Osteoblast (primary cell): ENCODE measurements at regions not wholly inside any gene's neighbourhood (a gene's known extent, or its start where the extent isn't known, plus 50 kb on each side); places are given as distances from the start of the nearest gene placed in this dataset.
A peak's percentile ranks its signal among the peaks of the same experiment; 100 is the strongest.

Source experiments
- DNase-seq: peaks from one replicate; pipeline ENCODE4 v3.0.0; 2011; ENCODE audit warnings: low spot score, mixed read lengths; ENCODE audit not compliant: insufficient read length; ENCODE audit errors: missing footprints
- H2AFZ ChIP-seq: 2 replicates; pipeline ENCODE4 v1.6.0; 2011; ENCODE audit warnings: mild to moderate bottlenecking, low read length
- H3K27ac ChIP-seq: 2 replicates; pipeline ENCODE4 v1.5.1; 2011; ENCODE audit warnings: mild to moderate bottlenecking, low read depth, low read length, moderate library complexity
- H3K27me3 ChIP-seq: 2 replicates; pipeline ENCODE4 v1.6.0; 2012; ENCODE audit warnings: mild to moderate bottlenecking, control low read depth, inconsistent platforms, low read length, moderate library complexity; ENCODE audit not compliant: insufficient read depth
- H3K36me3 ChIP-seq: 2 replicates; pipeline ENCODE4 v1.5.1; 2011; ENCODE audit warnings: mild to moderate bottlenecking, low read length, control low read depth, moderate library complexity; ENCODE audit not compliant: insufficient read depth
- H3K4me1 ChIP-seq: 2 replicates; pipeline ENCODE4 v1.5.1; 2011; ENCODE audit warnings: mild to moderate bottlenecking, low read length, control low read depth, moderate library complexity; ENCODE audit not compliant: insufficient read depth
- H3K4me2 ChIP-seq: 2 replicates; pipeline ENCODE4 v1.6.0; 2011; ENCODE audit warnings: mild to moderate bottlenecking, low read length; ENCODE audit not compliant: insufficient read depth
- H3K4me3 ChIP-seq: fragments of 200-600 bp; sonication (generic); 3 replicates; pipeline ENCODE4 v1.5.1; 2012; ENCODE audit warnings: mild to moderate bottlenecking, low read length, inconsistent platforms; ENCODE audit not compliant: insufficient read depth
- H3K79me2 ChIP-seq: 2 replicates; pipeline ENCODE4 v1.6.0; 2012; ENCODE audit warnings: mild to moderate bottlenecking, low read length, control low read depth, inconsistent platforms; ENCODE audit not compliant: insufficient read depth
- H3K9me3 ChIP-seq: 2 replicates; pipeline ENCODE4 v1.5.1; 2011; ENCODE audit warnings: low read depth, low read length, control low read depth
- H4K20me1 ChIP-seq: 2 replicates; pipeline ENCODE4 v1.6.0; 2012; ENCODE audit warnings: mild to moderate bottlenecking, low read length, control low read depth; ENCODE audit not compliant: insufficient read depth
- TF ChIP-seq, protein P1 (sequence below): IDR thresholded peaks from 2 replicates; pipeline ENCODE4 v1.5.1; 2011; ENCODE audit warnings: mild to moderate bottlenecking, low read depth, low read length, moderate library complexity; ENCODE audit errors: extremely low read depth

DNA sequence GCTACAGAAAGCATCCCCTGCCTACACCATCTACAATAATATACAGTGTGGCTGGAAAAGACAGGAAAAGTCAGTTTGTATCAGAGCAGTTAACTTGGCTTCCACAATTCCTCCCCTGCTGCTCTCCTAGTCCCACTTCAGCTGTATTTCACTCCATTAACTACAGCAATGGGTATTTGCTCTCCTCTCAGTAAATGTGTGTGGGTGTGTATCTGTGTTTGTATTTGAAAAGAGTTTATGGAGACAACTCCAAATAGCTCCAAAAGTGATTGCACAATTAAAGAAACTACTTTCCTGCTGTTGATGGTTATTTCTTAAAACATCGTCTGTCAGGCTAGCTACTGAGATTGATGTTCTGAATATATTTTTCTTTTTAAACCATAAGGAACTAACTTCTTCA is 333.7 kb upstream of the FIGN start:
- no peaks in the 10 kb centered on the region for H4K20me1 ChIP-seq
- no peak overlapping the region for H3K4me3 ChIP-seq
- H3K79me2 ChIP-seq: no peaks in the 10 kb centered on the region
- H3K9me3 ChIP-seq: no peaks in the 10 kb centered on the region
- TF ChIP-seq, protein P1, sequence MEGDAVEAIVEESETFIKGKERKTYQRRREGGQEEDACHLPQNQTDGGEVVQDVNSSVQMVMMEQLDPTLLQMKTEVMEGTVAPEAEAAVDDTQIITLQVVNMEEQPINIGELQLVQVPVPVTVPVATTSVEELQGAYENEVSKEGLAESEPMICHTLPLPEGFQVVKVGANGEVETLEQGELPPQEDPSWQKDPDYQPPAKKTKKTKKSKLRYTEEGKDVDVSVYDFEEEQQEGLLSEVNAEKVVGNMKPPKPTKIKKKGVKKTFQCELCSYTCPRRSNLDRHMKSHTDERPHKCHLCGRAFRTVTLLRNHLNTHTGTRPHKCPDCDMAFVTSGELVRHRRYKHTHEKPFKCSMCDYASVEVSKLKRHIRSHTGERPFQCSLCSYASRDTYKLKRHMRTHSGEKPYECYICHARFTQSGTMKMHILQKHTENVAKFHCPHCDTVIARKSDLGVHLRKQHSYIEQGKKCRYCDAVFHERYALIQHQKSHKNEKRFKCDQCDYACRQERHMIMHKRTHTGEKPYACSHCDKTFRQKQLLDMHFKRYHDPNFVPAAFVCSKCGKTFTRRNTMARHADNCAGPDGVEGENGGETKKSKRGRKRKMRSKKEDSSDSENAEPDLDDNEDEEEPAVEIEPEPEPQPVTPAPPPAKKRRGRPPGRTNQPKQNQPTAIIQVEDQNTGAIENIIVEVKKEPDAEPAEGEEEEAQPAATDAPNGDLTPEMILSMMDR: no peak
- no peak overlapping the region for H3K4me2 ChIP-seq
- H3K27ac ChIP-seq: no peak overlapping the region
- H3K36me3 ChIP-seq: no peaks in the 10 kb centered on the region
- H3K4me1 ChIP-seq: no peaks in the 10 kb centered on the region
- H2AFZ ChIP-seq: peak overlapping the region; percentile 10
- no peak for DNase-seq
- H3K27me3 ChIP-seq: no peaks in the 10 kb centered on the region

DNA sequence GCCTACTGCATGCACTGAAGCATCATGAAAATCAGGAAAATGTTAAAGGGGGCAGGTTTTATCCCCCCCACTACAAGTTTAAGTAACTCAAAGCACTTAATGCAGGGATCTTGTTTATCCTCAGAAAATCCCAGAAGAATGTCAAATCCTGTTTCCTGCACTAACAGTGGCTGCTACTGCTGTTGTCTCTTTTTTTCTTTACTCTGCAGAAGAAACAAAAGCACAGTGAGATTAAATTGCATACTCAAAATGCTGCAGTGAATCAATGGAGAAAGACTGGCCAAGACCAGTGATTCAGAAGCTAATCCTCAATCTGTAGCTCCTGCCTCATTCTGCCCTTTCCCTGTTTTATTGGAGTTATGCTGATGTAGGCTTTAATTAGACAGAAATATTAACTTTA is 332.3 kb upstream of the FIGN start:
- no peak overlapping the region for H2AFZ ChIP-seq
- DNase-seq: no peak
- H3K27me3 ChIP-seq: no peaks in the 10 kb centered on the region
- TF ChIP-seq, protein P1: no peak
- no peaks in the 10 kb centered on the region for H4K20me1 ChIP-seq
- no peaks in the 10 kb centered on the region for H3K36me3 ChIP-seq
- no peak overlapping the region for H3K4me2 ChIP-seq
- no peaks in the 10 kb centered on the region for H3K4me1 ChIP-seq
- no peaks in the 10 kb centered on the region for H3K9me3 ChIP-seq
- H3K27ac ChIP-seq: no peak overlapping the region
- no peak overlapping the region for H3K4me3 ChIP-seq
- H3K79me2 ChIP-seq: no peaks in the 10 kb centered on the region

- TF ChIP-seq, protein P1: no peak
- Histone ChIP-seq H3K27ac (no peak overlapping the region), H3K4me2 (no peak overlapping the region), H4K20me1 (no peaks in the 10 kb centered on the region), H3K4me1 (no peaks in the 10 kb centered on the region), H3K9me3 (no peaks in the 10 kb centered on the region), H3K4me3 (no peak overlapping the region), H3K79me2 (no peaks in the 10 kb centered on the region), H3K36me3 (no peaks in the 10 kb centered on the region), H3K27me3 (no peaks in the 10 kb centered on the region), H2AFZ (no peak overlapping the region)
- DNase-seq: no peak
These were observed 330.3 kb upstream of the FIGN start for GRCh38 chr2:164066095-164066494.

DNA sequence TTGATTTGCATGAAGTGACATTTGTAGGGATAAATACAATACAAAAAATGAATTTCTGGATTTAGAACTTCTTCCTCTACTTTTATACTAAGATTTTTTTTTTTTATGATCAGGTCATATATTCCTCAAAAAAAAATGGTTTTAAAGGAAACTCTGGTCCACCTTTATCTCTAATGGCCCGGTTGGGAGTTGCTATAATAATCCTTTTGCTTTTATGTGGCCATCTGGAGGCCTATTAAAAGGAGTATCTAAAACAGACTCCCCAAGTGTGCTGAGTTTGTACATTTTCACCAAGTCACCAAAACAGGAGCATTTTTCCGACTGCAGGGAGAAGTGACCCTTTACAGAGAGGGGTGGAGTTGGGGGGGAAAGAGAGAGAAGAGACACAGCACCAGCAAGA is 329.2 kb upstream of the FIGN start:
- Histone ChIP-seq H3K79me2 (no peaks in the 10 kb centered on the region), H3K4me2 (no peak overlapping the region), H3K36me3 (no peaks in the 10 kb centered on the region), H2AFZ (no peak overlapping the region), H3K4me1 (no peaks in the 10 kb centered on the region), H3K27me3 (no peaks in the 10 kb centered on the region), H4K20me1 (no peaks in the 10 kb centered on the region), H3K4me3 (no peak overlapping the region), H3K27ac (no peak overlapping the region), H3K9me3 (no peaks in the 10 kb centered on the region)
- no peak for DNase-seq
- TF ChIP-seq, protein P1: no peak
